ENCODE measurements at regions not wholly inside any gene's neighbourhood (a gene's known extent, or its start where the extent isn't known, plus 50 kb on each side); places are given as distances from the start of the nearest gene placed in this dataset.

DNA sequence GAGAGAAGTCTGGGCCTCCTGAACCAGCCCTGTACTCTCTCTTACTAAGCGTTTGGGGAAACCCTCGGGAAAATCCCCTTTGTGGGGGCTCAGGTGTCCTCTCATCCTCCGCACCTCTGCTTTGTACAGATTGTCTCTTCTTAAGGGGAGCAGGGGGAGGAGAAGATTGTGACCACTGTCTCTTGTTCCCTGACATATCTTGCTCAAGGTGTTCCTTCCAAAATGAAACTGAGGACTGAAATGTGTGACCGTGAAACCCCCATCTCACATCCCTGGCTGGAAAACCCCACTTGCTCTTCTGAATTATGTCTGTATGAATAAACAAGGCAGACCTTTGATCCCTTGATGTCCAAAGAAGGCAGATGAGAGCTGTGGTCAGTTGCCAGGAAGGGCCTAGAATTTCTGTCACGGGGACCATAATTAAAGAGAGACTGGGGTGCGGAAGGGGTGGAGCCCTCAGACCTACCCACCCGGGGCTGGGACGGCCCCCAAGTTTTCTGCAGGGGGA is 369.8 kb downstream of the AACS start (continued):
- TF ChIP-seq STAT3 (IDR thresholded peaks at IDR 0.05; ENCODE audit: low read depth, low read length) (0 out of 2 replicates have a peak, but pooled peaks have one; percentile 66), GABPA (IDR thresholded peaks at IDR 0.05; ENCODE audit: low read depth) (peak; percentile 37; the same call in 1 of the 2 replicates), CBX3 (IDR thresholded peaks at IDR 0.05; ENCODE audit: borderline replicate concordance, low read depth) (no peak), MTA3 (IDR thresholded peaks at IDR 0.05; ENCODE audit: borderline replicate concordance, low read length) (no peak), PAX5 (IDR thresholded peaks at IDR 0.05; ENCODE audit: borderline replicate concordance, low read depth, low read length) (0 out of 2 replicates have a peak, but pooled peaks have one; percentile 19), RCOR1 (conservative IDR thresholded peaks at IDR 0.05; ENCODE audit: low read depth, low read length) (0 out of 2 replicates have a peak, but pooled peaks have one; percentile 34), SP1 (IDR thresholded peaks at IDR 0.05; ENCODE audit: low read depth, low read length) (no peak), MEF2B (IDR thresholded peaks at IDR 0.05; ENCODE audit: partially characterized antibody, poor library complexity, severe bottlenecking) (peak; percentile 50), EZH2 (IDR thresholded peaks at IDR 0.05; ENCODE audit: borderline replicate concordance, control insufficient read depth, low read depth, low read length) (no peak), HDAC2 (IDR thresholded peaks at IDR 0.05) (no peak), JUNB (IDR thresholded peaks at IDR 0.05) (peak; percentile 47), STAT1 (conservative IDR thresholded peaks at IDR 0.05) (no peak), MYB (IDR thresholded peaks at IDR 0.05; ENCODE audit: borderline replicate concordance, low read depth, low read length) (no peak; the same call in 1 of the 2 replicates), POLR2AphosphoS5 (IDR thresholded peaks at IDR 0.05; ENCODE audit: low read length) (no peak), RFX5 (IDR thresholded peaks at IDR 0.05; ENCODE audit: low read depth, low read length) (no peak), PRDM15 (CRISPR knock-in tag; IDR thresholded peaks at IDR 0.05) (no peak), REST (IDR thresholded peaks at IDR 0.05; ENCODE audit: low read depth, low read length) (no peak)
- TF ChIP-seq, protein P1, sequence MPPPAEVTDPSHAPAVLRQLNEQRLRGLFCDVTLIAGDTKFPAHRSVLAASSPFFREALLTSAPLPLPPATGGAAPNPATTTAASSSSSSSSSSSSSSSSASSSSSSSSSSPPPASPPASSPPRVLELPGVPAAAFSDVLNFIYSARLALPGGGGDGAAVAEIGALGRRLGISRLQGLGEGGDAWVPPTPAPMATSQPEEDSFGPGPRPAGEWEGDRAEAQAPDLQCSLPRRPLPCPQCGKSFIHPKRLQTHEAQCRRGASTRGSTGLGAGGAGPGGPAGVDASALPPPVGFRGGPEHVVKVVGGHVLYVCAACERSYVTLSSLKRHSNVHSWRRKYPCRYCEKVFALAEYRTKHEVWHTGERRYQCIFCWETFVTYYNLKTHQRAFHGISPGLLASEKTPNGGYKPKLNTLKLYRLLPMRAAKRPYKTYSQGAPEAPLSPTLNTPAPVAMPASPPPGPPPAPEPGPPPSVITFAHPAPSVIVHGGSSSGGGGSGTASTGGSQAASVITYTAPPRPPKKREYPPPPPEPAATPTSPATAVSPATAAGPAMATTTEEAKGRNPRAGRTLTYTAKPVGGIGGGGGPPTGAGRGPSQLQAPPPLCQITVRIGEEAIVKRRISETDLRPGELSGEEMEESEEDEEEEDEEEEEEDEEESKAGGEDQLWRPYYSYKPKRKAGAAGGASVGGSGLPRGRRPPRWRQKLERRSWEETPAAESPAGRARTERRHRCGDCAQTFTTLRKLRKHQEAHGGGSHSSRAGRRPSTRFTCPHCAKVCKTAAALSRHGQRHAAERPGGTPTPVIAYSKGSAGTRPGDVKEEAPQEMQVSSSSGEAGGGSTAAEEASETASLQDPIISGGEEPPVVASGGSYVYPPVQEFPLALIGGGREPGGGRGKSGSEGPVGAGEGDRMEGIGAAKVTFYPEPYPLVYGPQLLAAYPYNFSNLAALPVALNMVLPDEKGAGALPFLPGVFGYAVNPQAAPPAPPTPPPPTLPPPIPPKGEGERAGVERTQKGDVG (CRISPR knock-in tag; IDR thresholded peaks at IDR 0.05) = no peak
- TF ChIP-seq, protein P2, sequence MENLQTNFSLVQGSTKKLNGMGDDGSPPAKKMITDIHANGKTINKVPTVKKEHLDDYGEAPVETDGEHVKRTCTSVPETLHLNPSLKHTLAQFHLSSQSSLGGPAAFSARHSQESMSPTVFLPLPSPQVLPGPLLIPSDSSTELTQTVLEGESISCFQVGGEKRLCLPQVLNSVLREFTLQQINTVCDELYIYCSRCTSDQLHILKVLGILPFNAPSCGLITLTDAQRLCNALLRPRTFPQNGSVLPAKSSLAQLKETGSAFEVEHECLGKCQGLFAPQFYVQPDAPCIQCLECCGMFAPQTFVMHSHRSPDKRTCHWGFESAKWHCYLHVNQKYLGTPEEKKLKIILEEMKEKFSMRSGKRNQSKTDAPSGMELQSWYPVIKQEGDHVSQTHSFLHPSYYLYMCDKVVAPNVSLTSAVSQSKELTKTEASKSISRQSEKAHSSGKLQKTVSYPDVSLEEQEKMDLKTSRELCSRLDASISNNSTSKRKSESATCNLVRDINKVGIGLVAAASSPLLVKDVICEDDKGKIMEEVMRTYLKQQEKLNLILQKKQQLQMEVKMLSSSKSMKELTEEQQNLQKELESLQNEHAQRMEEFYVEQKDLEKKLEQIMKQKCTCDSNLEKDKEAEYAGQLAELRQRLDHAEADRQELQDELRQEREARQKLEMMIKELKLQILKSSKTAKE (IDR thresholded peaks at IDR 0.05; ENCODE audit: low read depth, poor library complexity, severe bottlenecking) = peak; percentile 87
